HG02763 (cell line): ENCODE measurements at regions not wholly inside any gene's neighbourhood (a gene's known extent, or its start where the extent isn't known, plus 50 kb on each side); places are given as distances from the start of the nearest gene placed in this dataset.

Experiments used
- ATAC-seq: cut with Tn5 transposase; IDR thresholded peaks from one replicate; pipeline ENCODE4 v1.9.1; 2021; ENCODE audit warnings: mild to moderate bottlenecking, moderate library complexity; ENCODE audit not compliant: unreplicated experiment

GRCh38 chr2:176466918-176467452, 197.7 kb downstream of the MTX2 start:
- no peak for ATAC-seq

- ATAC-seq = no peak
Observed at GRCh38 chr2:176467595-176467994, 198.4 kb downstream of the MTX2 start.

- ATAC-seq = no peak
Observed at GRCh38 chr2:176468457-176469113, 199.3 kb downstream of the MTX2 start.

- no peak for ATAC-seq
Observed at GRCh38 chr2:176470713-176471112, 201.5 kb downstream of the MTX2 start.

GRCh38 chr2:176471949-176472348, 202.7 kb downstream of the MTX2 start:
- no peak for ATAC-seq

DNA sequence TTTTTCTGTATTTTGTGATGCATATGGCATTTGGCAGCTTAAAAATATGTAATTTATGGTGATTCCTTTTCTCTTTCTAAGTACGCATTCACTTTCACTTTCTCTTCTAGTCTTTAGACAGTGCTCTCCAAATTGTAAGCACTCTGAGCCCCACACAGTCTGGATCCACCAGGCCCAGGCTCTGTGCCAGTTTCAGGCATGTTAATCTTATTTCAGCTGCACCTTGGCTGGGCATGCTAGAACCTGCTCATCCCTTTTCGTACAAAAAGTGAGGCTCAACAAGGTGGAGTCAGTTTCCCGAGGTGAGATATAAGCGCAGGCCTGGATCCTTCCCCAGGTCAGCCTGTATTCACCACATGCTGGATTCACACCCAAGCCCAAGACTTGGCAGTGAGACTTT, 203.9 kb downstream of the MTX2 start:
- peak; percentile 45 for ATAC-seq

DNA sequence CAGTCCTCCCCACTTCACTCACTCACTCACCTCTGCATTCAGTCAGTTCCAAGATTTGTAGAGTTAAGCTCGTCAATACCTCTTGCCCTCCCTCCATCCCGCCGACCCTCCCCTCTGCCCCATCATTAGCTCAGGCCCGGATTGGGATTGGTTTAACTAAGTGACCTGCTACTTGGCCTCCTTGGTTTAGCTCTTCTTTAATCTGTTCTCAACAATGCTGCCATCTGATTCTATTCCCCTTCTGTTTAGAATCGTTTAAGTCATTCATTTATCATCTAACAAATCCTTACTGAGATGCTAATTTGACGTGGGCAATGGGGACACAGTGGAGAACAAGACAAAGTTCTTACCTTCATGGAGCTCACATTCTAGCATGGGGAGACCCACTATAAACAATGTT, 204.6 kb downstream of the MTX2 start:
- no peak for ATAC-seq

DNA sequence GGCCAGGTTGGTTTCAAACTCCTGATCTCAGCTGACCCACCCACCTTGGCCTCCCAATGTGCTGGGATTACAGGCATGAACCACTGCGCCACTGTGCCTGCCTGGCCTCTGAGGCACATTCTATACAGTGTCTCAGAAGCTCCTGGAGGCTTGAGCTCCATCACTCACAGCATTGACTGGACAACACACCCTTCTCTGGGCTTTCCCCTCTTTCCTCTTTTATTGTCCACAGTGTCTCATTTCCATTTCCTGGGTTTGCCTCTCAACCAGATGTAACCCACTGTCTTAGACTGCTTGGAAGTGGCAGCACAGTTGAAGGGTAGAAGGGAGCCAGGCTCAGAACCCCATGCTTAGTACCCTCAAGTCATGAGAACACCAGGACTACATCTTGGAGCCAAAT, 208.1 kb downstream of the MTX2 start:
- no peak for ATAC-seq

DNA sequence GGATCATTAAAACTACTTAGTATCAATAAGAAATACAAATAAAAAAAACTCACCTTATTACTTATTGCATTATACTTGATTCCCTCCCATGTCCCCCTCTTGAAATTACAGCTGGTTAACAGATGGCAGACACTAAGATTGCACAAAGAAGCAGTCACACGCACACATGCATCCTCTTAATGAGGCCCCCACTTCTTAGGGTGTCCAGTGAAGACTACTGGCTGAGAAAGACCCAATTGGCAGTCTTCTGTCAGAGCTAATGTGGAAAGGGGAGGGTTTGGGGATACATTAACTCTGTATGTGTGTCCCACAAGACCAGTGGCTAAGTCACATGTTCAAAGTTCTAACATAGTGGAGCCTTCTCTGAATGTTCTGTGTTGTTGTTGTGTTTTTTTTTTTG, 210.7 kb downstream of the MTX2 start:
- ATAC-seq = no peak

GRCh38 chr2:176482107-176482506, 212.9 kb downstream of the MTX2 start:
- ATAC-seq = no peak

DNA sequence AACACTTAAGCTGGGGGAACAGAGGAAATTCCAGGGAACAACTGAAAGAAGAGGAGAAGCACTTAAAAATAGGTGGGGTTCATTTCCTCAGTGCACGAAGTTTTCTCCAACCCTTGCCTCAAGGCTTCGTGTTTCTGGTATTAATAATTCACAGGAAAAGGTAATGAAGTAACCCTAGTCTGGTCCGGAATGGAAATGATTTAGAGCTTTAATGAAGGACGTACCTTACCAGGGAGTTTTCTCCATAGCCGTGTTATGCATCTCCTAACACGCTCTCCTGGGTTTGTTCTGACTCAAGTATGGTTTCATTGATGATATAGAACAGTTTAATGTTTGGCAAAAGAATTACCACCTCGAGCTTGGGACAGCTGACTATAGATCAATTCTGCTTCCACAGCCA, 214.2 kb downstream of the MTX2 start:
- no peak for ATAC-seq

- no peak for ATAC-seq
Observed at GRCh38 chr2:176483901-176484568, 214.8 kb downstream of the MTX2 start.

DNA sequence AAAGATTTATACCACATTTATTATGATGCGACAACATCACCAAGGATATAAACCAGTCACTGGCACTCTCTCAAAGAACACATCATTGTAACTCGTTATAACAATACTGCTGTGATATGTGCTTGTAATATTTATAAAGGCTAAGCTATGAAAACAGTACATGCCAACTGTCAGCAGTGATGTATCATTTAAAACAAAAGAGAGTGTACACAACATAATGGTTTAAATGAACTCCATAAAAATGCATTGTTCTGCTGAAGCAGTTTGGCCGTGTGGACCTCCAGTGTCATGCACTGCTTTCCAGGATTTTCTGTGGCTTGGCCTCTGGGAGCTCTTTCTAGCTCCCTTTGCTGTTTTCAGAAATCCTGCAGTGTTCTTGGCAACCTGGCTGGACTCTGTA, 215.6 kb downstream of the MTX2 start:
- no peak for ATAC-seq

- ATAC-seq = no peak
Observed at GRCh38 chr2:176488431-176488830, 219.2 kb downstream of the MTX2 start.

- ATAC-seq = no peak
Observed at GRCh38 chr2:176490061-176490861, 221.0 kb downstream of the MTX2 start.

DNA sequence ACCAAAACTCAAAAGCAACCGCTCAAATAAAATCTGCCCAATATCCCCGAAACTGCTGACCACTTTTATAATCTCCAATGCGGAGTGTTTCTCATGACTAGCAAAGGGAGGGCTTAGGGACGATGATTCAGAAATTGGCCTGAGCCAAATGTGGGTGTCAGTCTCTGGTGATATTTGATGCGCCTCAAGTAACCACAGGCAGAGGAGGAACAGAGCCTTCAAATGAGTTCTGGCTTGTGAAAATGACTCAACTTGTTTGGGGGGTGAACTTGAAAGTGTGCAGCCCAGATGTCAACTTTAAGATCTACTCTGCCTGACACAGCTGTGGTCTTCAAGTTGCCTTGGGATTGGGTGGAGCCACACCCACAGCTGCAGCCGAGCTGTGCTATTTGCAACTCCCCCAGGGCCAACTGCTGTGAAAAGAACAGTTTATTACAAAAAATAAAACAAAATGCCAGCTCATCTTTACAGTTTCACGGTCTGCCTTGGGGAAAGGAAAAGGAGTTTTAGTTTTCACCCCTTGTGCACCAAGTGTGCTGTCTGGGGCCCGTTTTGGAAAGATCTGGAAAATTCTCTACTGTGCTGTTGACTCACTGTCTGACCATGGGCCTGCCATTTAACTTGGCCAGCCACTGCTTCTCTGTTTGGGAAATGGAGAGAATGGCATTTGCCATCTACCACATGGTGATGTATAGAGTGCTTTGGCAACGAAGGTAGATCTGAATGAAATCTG, 222.1 kb downstream of the MTX2 start:
- peak; percentile 87 for ATAC-seq

GRCh38 chr2:176492583-176492982, 223.3 kb downstream of the MTX2 start:
- ATAC-seq = no peak

DNA sequence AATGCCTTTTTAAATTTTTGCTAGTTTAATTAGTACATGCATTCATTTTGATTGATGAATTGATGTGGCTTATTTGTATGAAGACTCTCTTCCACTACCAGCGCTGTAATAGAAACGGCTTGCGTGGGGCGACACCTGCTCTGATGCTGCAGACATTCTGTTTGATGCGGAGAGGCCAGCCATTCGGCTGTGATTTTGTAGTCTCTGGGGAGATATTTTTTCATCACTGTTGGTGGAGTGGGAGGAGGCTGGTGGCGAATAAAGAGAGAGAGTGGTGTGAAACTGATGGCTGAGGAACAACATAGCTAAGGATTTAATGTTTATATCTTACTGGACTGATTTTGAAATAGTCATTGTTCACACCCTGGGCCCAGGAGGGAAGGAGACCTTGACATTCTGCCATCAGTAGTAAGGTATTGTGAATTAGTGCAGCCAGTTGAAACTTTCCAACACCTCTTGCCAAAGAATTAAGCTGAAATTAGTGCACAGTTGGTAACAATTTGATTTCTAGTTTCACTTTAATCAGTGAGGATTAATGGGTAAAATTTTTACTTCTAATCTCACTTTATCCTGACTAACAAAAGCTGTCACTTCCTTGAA, 224.1 kb downstream of the MTX2 start:
- no peak for ATAC-seq

- no peak for ATAC-seq
Observed at GRCh38 chr2:176493909-176494308, 224.7 kb downstream of the MTX2 start.

DNA sequence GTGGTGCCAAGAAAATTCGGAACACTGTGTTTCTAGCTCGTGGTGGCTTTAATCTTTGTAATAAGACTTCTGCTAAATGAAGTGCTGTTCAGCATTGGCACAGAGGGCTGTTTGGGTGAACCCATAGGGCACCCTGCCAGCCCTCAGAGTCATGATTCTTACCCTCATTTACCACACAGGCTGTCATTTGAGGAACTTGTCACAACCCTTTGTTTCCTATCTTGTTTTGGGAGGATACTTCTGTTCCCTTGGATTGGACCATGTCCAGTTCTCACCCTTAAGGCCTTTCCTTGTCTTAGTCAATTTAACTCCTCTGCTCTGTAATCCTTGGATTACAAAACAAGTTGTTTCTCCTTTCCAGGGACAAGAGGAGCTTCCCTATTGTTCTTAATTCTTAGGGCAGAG, 225.7 kb downstream of the MTX2 start:
- no peak for ATAC-seq

- no peak for ATAC-seq
Observed at GRCh38 chr2:176495826-176496225, 226.6 kb downstream of the MTX2 start.
